ENCODE measurements at regions not wholly inside any gene's neighbourhood (a gene's known extent, or its start where the extent isn't known, plus 50 kb on each side); places are given as distances from the start of the nearest gene placed in this dataset.

DNA sequence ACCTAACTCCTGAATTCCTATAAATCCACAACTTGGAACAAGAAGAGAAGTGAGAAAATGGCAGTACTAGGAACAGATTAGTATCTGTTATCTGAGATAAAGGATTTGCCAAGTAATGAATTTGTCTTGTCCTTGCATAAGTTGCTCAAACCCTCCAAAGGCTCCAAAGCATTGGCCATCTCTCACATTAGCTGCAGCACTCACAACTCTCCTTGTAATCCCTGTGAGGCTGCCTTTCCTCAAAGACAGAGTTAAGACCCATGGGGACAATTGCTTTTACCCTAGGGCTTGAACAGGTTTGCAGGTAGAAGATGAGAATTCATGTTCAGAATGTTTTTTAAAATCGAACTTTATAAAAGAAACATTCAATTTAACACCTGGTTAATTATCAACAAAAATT, 1702.2 kb downstream of the EFNB2 start:
- no peaks in the 10 kb centered on the region for H3K4me1 ChIP-seq (ENCODE audit: control insufficient read depth, insufficient read depth, low read length)
- H3K27me3 ChIP-seq (ENCODE audit: control insufficient read depth, insufficient read depth, low read length), result no peaks in the 10 kb centered on the region
- no peak overlapping the region for H3K27ac ChIP-seq (ENCODE audit: low read depth, low read length)
- no CpG with 5 or more reads among the region's 1 CpG for WGBS (ENCODE audit: insufficient coverage)
- no peaks in the 10 kb centered on the region for H3K36me3 ChIP-seq (ENCODE audit: control insufficient read depth, insufficient read depth, low read length)
- DNase-seq (ENCODE audit: low read depth in 4 of 6, low spot score in 6 of 6), result no peak
- no peaks in the 10 kb centered on the region for H3K9me3 ChIP-seq (ENCODE audit: control insufficient read depth, insufficient read depth, low read length)
- H3K4me3 ChIP-seq (ENCODE audit: low read depth, low read length), result no peak overlapping the region

DNA sequence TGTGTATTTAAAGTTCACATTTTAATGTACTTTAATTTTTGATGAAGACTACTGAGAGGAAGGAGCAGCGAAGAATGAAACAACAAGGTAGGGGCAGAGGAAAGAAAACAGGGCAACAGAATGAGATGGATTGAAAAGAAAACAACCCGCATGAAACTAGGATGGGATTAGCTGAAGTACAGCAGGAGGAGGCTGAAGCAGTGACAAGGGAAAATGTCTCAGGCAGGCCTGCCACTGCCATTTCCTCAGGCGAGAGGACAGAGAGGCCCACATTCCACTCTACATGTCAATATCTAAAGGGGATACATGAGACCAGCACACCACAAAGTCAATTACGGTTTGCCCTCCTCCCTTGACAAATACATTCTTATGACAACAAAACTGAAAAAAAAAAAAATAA, 1703.2 kb downstream of the EFNB2 start:
- DNase-seq (ENCODE audit: low read depth in 4 of 6, low spot score in 6 of 6), result no peak
- Histone ChIP-seq H3K4me3 (ENCODE audit: low read depth, low read length) (no peak overlapping the region), H3K27ac (ENCODE audit: low read depth, low read length) (no peak overlapping the region), H3K36me3 (ENCODE audit: control insufficient read depth, insufficient read depth, low read length) (no peaks in the 10 kb centered on the region), H3K27me3 (ENCODE audit: control insufficient read depth, insufficient read depth, low read length) (no peaks in the 10 kb centered on the region), H3K4me1 (ENCODE audit: control insufficient read depth, insufficient read depth, low read length) (no peaks in the 10 kb centered on the region), H3K9me3 (ENCODE audit: control insufficient read depth, insufficient read depth, low read length) (no peaks in the 10 kb centered on the region)
- WGBS (ENCODE audit: insufficient coverage), result 100% methylated on average over 1 of the region's 4 CpGs

DNA sequence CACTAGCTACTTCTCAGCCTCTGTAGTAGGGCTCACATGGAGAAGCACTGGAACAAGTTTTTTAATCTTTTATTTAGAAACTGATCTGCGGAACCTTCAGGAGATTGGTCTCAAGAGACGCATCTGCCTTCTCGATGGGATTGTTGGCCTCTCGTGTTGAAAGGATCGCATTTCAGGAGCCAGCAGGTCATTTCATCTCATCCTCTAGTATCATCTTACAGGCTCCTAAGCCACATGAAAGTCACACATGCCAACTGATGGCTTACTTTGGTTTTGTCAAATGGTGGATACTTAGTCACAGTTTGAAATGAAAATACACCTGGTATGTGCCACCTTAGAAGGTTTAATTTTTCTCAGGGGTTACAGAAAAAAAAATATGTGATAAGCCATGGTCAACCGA, 1703.6 kb downstream of the EFNB2 start:
- Histone ChIP-seq H3K27me3 (ENCODE audit: control insufficient read depth, insufficient read depth, low read length) (no peaks in the 10 kb centered on the region), H3K4me1 (ENCODE audit: control insufficient read depth, insufficient read depth, low read length) (no peaks in the 10 kb centered on the region), H3K9me3 (ENCODE audit: control insufficient read depth, insufficient read depth, low read length) (no peaks in the 10 kb centered on the region), H3K27ac (ENCODE audit: low read depth, low read length) (no peak overlapping the region), H3K36me3 (ENCODE audit: control insufficient read depth, insufficient read depth, low read length) (no peaks in the 10 kb centered on the region), H3K4me3 (ENCODE audit: low read depth, low read length) (no peak overlapping the region)
- DNase-seq (ENCODE audit: low read depth in 4 of 6, low spot score in 6 of 6), result no peak
- WGBS (ENCODE audit: insufficient coverage), result 86% methylated on average over 5 of the region's 6 CpGs

DNA sequence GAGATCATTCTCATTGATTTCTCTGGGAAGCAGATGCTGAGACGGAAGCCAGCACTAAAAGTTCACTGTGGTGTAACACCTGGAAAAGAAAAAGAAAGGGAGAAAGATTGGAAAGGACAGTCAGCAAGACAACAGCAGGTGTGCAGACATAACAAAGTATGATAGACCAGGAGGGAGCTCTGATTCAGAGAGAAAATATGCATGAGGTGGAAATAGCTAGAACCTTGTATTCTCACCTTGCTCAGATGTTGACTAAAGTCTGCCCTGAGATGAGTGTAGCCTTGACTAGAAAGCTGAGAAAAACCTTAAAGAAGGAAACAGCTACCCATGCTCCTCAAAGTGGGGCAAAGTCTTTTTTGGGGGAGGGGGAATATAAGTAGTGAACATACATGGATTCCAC, 1711.8 kb downstream of the EFNB2 start:
- Histone ChIP-seq H3K9me3 (ENCODE audit: control insufficient read depth, insufficient read depth, low read length) (no peaks in the 10 kb centered on the region), H3K27ac (ENCODE audit: low read depth, low read length) (no peak overlapping the region), H3K36me3 (ENCODE audit: control insufficient read depth, insufficient read depth, low read length) (no peaks in the 10 kb centered on the region), H3K4me3 (ENCODE audit: low read depth, low read length) (no peak overlapping the region), H3K27me3 (ENCODE audit: control insufficient read depth, insufficient read depth, low read length) (no peaks in the 10 kb centered on the region), H3K4me1 (ENCODE audit: control insufficient read depth, insufficient read depth, low read length) (no peaks in the 10 kb centered on the region)
- no peak for DNase-seq (ENCODE audit: low read depth in 4 of 6, low spot score in 6 of 6)
- 100% methylated on average over 1 of the region's 1 CpG for WGBS (ENCODE audit: insufficient coverage)

DNA sequence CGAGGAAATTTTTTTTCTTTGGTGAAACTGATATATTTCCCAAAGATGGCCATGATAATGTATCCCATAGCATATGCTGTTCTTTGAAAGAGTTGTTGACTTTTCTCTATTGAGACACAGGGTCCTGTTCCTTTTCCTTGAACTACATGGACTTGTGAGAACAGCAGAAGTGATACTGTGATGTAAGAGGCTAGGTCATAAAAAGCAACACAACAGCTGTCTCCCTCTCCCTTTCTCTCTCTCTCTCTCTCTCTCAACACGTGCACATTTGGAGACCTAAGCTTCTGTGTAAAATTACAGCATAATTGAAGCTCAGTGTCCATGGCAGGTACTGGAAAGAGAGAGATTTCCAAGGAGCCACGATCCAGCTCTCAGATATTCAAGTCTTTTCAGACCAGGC, 1712.4 kb downstream of the EFNB2 start:
- Histone ChIP-seq H3K4me1 (ENCODE audit: control insufficient read depth, insufficient read depth, low read length) (no peaks in the 10 kb centered on the region), H3K36me3 (ENCODE audit: control insufficient read depth, insufficient read depth, low read length) (no peaks in the 10 kb centered on the region), H3K4me3 (ENCODE audit: low read depth, low read length) (no peak overlapping the region), H3K27me3 (ENCODE audit: control insufficient read depth, insufficient read depth, low read length) (no peaks in the 10 kb centered on the region), H3K27ac (ENCODE audit: low read depth, low read length) (no peak overlapping the region), H3K9me3 (ENCODE audit: control insufficient read depth, insufficient read depth, low read length) (no peaks in the 10 kb centered on the region)
- no peak for DNase-seq (ENCODE audit: low read depth in 4 of 6, low spot score in 6 of 6)
- no CpG with 5 or more reads among the region's 3 CpGs for WGBS (ENCODE audit: insufficient coverage)

DNA sequence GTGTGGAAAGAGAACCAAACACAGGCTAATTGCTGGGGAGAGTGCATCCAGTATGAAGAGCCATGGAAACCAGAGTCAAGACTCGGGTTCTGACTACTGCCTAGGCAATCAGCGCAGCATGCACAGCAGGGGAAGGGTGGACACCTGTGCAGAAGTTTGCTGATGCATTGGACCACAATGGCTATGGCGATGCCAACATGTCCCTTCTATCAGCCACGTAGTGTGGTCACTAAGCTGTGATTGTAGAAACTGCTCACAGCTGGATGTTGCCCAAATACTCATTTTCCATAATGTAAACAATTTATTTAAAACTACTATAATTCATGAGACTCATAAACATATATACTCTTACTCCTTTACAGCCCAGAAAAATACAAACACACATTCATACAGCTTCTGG, 1718.2 kb downstream of the EFNB2 start:
- no peak overlapping the region for H3K4me3 ChIP-seq (ENCODE audit: low read depth, low read length)
- no peak overlapping the region for H3K27ac ChIP-seq (ENCODE audit: low read depth, low read length)
- no peaks in the 10 kb centered on the region for H3K27me3 ChIP-seq (ENCODE audit: control insufficient read depth, insufficient read depth, low read length)
- H3K36me3 ChIP-seq (ENCODE audit: control insufficient read depth, insufficient read depth, low read length), result no peaks in the 10 kb centered on the region
- no peak for DNase-seq (ENCODE audit: low read depth in 4 of 6, low spot score in 6 of 6)
- H3K4me1 ChIP-seq (ENCODE audit: control insufficient read depth, insufficient read depth, low read length), result no peaks in the 10 kb centered on the region
- 85% methylated on average over 2 of the region's 4 CpGs for WGBS (ENCODE audit: insufficient coverage)
- H3K9me3 ChIP-seq (ENCODE audit: control insufficient read depth, insufficient read depth, low read length), result no peaks in the 10 kb centered on the region

DNA sequence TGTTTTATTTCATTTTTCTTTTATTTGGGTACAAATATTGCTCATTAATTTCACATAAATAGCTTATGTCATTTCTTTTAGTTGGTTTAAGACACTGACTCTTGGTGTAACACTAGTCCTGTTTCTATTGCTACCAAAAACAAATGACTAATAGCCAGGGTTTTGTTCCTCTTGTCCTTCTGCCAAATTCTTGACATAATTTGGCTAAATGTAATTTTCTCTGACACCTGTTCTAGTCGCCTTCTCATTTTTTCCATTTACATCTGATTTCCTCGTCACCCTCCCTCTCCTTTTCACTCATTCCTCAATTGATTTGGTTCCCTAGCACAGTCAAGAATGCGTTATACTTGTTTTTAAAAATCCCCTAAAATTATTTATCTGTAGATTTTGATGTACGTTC, 1718.7 kb downstream of the EFNB2 start:
- no peaks in the 10 kb centered on the region for H3K36me3 ChIP-seq (ENCODE audit: control insufficient read depth, insufficient read depth, low read length)
- no peaks in the 10 kb centered on the region for H3K4me1 ChIP-seq (ENCODE audit: control insufficient read depth, insufficient read depth, low read length)
- no peak overlapping the region for H3K4me3 ChIP-seq (ENCODE audit: low read depth, low read length)
- H3K27me3 ChIP-seq (ENCODE audit: control insufficient read depth, insufficient read depth, low read length), result no peaks in the 10 kb centered on the region
- DNase-seq (ENCODE audit: low read depth in 4 of 6, low spot score in 6 of 6), result no peak
- H3K27ac ChIP-seq (ENCODE audit: low read depth, low read length), result no peak overlapping the region
- WGBS (ENCODE audit: insufficient coverage), result 70% methylated on average over 2 of the region's 4 CpGs
- no peaks in the 10 kb centered on the region for H3K9me3 ChIP-seq (ENCODE audit: control insufficient read depth, insufficient read depth, low read length)

DNA sequence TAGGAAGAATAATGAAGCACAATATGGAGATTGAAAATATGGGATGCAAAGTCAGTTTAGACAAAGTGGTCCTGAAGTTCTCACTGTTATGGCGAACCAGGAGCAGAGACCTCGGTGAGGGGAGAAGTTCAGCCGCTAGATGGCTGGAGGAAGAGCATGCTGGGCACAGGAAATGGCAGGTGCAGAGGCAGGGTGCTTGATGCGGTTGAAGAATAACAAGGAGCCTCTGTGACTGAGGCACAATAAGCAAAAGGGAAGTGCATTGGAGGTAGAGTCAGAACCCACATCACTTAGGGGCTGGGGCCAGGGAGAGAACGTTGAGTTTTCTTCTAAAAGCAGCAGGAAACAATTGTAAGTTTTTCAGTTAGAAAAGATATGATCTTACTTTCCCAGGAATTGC, 1725.2 kb downstream of the EFNB2 start:
- H3K4me1 ChIP-seq (ENCODE audit: control insufficient read depth, insufficient read depth, low read length), result no peaks in the 10 kb centered on the region
- DNase-seq (ENCODE audit: low read depth in 4 of 6, low spot score in 6 of 6), result no peak
- no peaks in the 10 kb centered on the region for H3K36me3 ChIP-seq (ENCODE audit: control insufficient read depth, insufficient read depth, low read length)
- no peaks in the 10 kb centered on the region for H3K9me3 ChIP-seq (ENCODE audit: control insufficient read depth, insufficient read depth, low read length)
- H3K4me3 ChIP-seq (ENCODE audit: low read depth, low read length), result no peak overlapping the region
- 88% methylated on average over 4 of the region's 5 CpGs for WGBS (ENCODE audit: insufficient coverage)
- no peaks in the 10 kb centered on the region for H3K27me3 ChIP-seq (ENCODE audit: control insufficient read depth, insufficient read depth, low read length)
- no peak overlapping the region for H3K27ac ChIP-seq (ENCODE audit: low read depth, low read length)

DNA sequence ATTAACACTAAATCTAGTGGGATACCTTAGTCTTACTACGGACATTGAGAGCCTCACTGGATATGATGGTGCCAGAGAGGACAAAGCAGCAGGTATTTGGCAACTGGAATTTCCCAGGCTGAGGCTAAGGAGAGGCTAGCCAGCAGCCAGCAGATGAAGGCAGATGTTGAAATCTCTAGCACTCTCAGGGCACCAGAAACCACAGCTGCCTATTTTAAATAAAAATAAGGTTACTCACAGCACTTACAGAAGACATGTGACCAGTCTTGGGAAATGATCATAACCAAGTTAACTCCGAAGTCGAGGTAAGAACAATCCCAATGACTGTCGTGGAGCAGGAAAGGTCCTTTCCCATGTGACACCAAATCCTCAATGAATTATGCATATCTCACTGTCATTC, 1726.0 kb downstream of the EFNB2 start:
- DNase-seq (ENCODE audit: low read depth in 4 of 6, low spot score in 6 of 6), result no peak
- no peaks in the 10 kb centered on the region for H3K9me3 ChIP-seq (ENCODE audit: control insufficient read depth, insufficient read depth, low read length)

DNA sequence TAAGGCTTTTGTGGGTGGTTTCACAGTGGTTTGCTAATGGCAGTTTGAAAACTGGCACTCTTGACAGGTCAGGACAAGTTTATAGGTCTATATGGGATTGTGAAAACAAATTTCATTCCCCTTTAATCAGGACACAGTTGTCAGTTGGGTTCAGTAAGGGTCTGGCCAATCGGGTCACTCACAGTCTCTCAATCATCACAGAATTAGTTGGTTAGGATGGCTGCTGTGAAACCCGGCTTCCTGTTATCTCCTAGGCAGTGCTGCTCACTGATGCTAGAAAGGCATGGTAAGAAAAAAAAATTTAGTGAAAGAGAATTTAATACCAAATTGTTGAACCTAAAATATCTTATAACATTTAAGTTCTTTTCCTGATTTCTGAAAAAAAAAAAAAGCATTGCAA, 1730.1 kb downstream of the EFNB2 start:
- no peaks in the 10 kb centered on the region for H3K36me3 ChIP-seq (ENCODE audit: control insufficient read depth, insufficient read depth, low read length)
- H3K4me1 ChIP-seq (ENCODE audit: control insufficient read depth, insufficient read depth, low read length), result no peaks in the 10 kb centered on the region
- no peaks in the 10 kb centered on the region for H3K9me3 ChIP-seq (ENCODE audit: control insufficient read depth, insufficient read depth, low read length)
- no peak overlapping the region for H3K27ac ChIP-seq (ENCODE audit: low read depth, low read length)
- WGBS (ENCODE audit: insufficient coverage), result no CpG with 5 or more reads among the region's 2 CpGs
- no peaks in the 10 kb centered on the region for H3K27me3 ChIP-seq (ENCODE audit: control insufficient read depth, insufficient read depth, low read length)
- H3K4me3 ChIP-seq (ENCODE audit: low read depth, low read length), result no peak overlapping the region
- DNase-seq (ENCODE audit: low read depth in 4 of 6, low spot score in 6 of 6), result no peak

More for the DNA sequence above, 1726.0 kb downstream of the EFNB2 start:
- Histone ChIP-seq H3K27ac (ENCODE audit: low read depth, low read length) (no peak overlapping the region), H3K4me3 (ENCODE audit: low read depth, low read length) (no peak overlapping the region), H3K36me3 (ENCODE audit: control insufficient read depth, insufficient read depth, low read length) (no peaks in the 10 kb centered on the region), H3K27me3 (ENCODE audit: control insufficient read depth, insufficient read depth, low read length) (no peaks in the 10 kb centered on the region), H3K4me1 (ENCODE audit: control insufficient read depth, insufficient read depth, low read length) (no peaks in the 10 kb centered on the region)
- WGBS (ENCODE audit: insufficient coverage), result 64% methylated on average over 1 of the region's 4 CpGs
